GM12878 (cell line): ENCODE measurements at regions not wholly inside any gene's neighbourhood (a gene's known extent, or its start where the extent isn't known, plus 50 kb on each side); places are given as distances from the start of the nearest gene placed in this dataset.

Source experiments
- ATAC-seq: fragments of 200-7000 bp; cut with Tn5 transposase; 3 replicates; pipeline ENCODE4 v1.9.1; 2020; ENCODE audit warnings: mild to moderate bottlenecking, moderate library complexity
- BruUV-seq: library from RNA; stranded (reverse); fragments of 400-500 nt; replicated peaks from 2 replicates; lab custom pipeline; 2021; lab: Mats Ljungman, UMichigan
- CTCF ChIA-PET: fragments of 300-600 bp; sonication (Branson Sonifier 250); formaldehyde crosslinking; extraction: SDS; loops from one replicate; lab custom pipeline; 2021; ENCODE audit warnings: inconsistent platforms; lab: Yijun Ruan, JAX
- POLR2A ChIA-PET: fragments of 350-600 bp; formaldehyde crosslinking; extraction: SDS; loops from one replicate; lab custom pipeline; 2021; ENCODE audit warnings: inconsistent platforms; lab: Charles Lee
- RAD21 ChIA-PET: fragments of 300-600 bp; sonication (Branson Sonifier 250); formaldehyde crosslinking; loops from one replicate; lab custom pipeline; 2023; ENCODE audit warnings: antibody characterized with exemption; ENCODE audit not compliant: unreplicated experiment; lab: Charles Lee
- SMC1A ChIA-PET: fragments of 300-600 bp; sonication (Branson Sonifier 250); formaldehyde crosslinking; loops from one replicate; lab custom pipeline; 2023; ENCODE audit not compliant: unreplicated experiment, uncharacterized antibody; lab: Charles Lee
- DNase-seq: peaks from one replicate; pipeline ENCODE4 v3.0.0-alpha.2; 2011; ENCODE audit warnings: low read depth, low spot score
- FAIRE-seq: peaks from 3 replicates; lab custom pipeline; 2011; peaks lifted over from hg19 to GRCh38; lab: Jason Lieb, UNC
- H2AFZ ChIP-seq: 2 replicates; pipeline ENCODE4 v1.6.0; 2011; ENCODE audit warnings: low read depth, low read length, control low read depth; ENCODE audit not compliant: control insufficient read depth
- H3K27ac ChIP-seq: 2 replicates; pipeline ENCODE4 v1.5.1; 2011; ENCODE audit warnings: control low read depth; ENCODE audit not compliant: control insufficient read depth, insufficient read depth
- H3K27me3 ChIP-seq, 2 experiments: replicated peaks in 1 of 2; 2 replicates each; pipeline versions ENCODE4 v1.6.0 to v1.6.1; 2011; ENCODE audit warnings: low read length in 1 of 2; ENCODE audit not compliant: control insufficient read depth in 2 of 2, insufficient read depth in 2 of 2
- H3K36me3 ChIP-seq, 2 experiments: 2 replicates each; pipeline ENCODE4 v1.5.1; 2011; ENCODE audit warnings: low read length in 1 of 2; ENCODE audit not compliant: control insufficient read depth in 2 of 2, insufficient read depth in 2 of 2
- H3K4me1 ChIP-seq: 2 replicates; pipeline ENCODE4 v1.6.1; 2011; ENCODE audit warnings: mild to moderate bottlenecking, low read length, moderate library complexity, mixed read lengths; ENCODE audit not compliant: control insufficient read depth, insufficient read depth
- H3K4me2 ChIP-seq: 2 replicates; pipeline ENCODE4 v1.6.0; 2011; ENCODE audit warnings: control low read depth; ENCODE audit not compliant: control insufficient read depth, insufficient read depth
- H3K4me3 ChIP-seq: fragments of 200-600 bp; sonication (generic); 2 replicates; pipeline ENCODE4 v1.5.1; 2016
- H3K79me2 ChIP-seq: 2 replicates; pipeline ENCODE4 v1.6.0; 2011; ENCODE audit warnings: low read length; ENCODE audit not compliant: control insufficient read depth, insufficient read depth
- H3K9ac ChIP-seq: 2 replicates; pipeline ENCODE4 v1.8.0; 2011; ENCODE audit warnings: low read length, control low read depth, mixed read lengths; ENCODE audit not compliant: control insufficient read depth, insufficient read depth
- H3K9me3 ChIP-seq: replicated peaks from 3 replicates; pipeline ENCODE4 v1.5.1; 2011; ENCODE audit warnings: mild to moderate bottlenecking, low read length; ENCODE audit not compliant: control insufficient read depth, insufficient read depth
- H4K20me1 ChIP-seq: 2 replicates; pipeline ENCODE4 v1.6.0; 2011; ENCODE audit not compliant: control insufficient read depth, insufficient read depth
- HCFC1 ChIP-seq: fragments of 150-350 bp; IDR thresholded peaks from 2 replicates; pipeline ENCODE4 v1.6.1; 2014; ENCODE audit warnings: low read length
- MTA3 ChIP-seq: IDR thresholded peaks from 2 replicates; pipeline ENCODE4 v1.6.1; 2012; ENCODE audit warnings: low read length, inconsistent platforms, borderline replicate concordance
- MYB ChIP-seq: fragments of 150-350 bp; IDR thresholded peaks from 2 replicates; pipeline ENCODE4 v1.6.1; 2014; ENCODE audit warnings: mild to moderate bottlenecking, low read depth, low read length, borderline replicate concordance
- PML ChIP-seq: IDR thresholded peaks from 2 replicates; pipeline ENCODE4 v1.6.1; 2012; ENCODE audit warnings: low read length, inconsistent platforms
- RUNX3 ChIP-seq: IDR thresholded peaks from 2 replicates; pipeline ENCODE4 v1.6.1; 2012; ENCODE audit warnings: low read length, inconsistent platforms
- SMARCA5 ChIP-seq: fragments of 450-650 bp; IDR thresholded peaks from 2 replicates; pipeline ENCODE4 v1.6.1; 2017; ENCODE audit warnings: mild to moderate bottlenecking
- WGBS: methylation state at CpG from one replicate; pipeline ENCODE4 v1.1.6; 2016; ENCODE audit warnings: low lambda C conversion rate; ENCODE audit not compliant: insufficient replicate concordance, insufficient coverage; ENCODE audit errors: missing lambda C conversion rate; 5-methylcytosine and 5-hydroxymethylcytosine counted together
- in situ Hi-C: fragments of 300-500 bp; cut with MboI; formaldehyde crosslinking; loops from 9 replicates; pipeline ENCODE4 v1.14.3; 2018; ENCODE audit warnings: mixed read lengths
- intact Hi-C: fragments of 100-400 bp; cut with micrococcal nuclease; formaldehyde crosslinking; loops from one replicate; pipeline ENCODE4 v1.14.2; 2022; ENCODE audit not compliant: unreplicated experiment
- TF ChIP-seq, protein P1 (sequence below): IDR thresholded peaks from 2 replicates; pipeline ENCODE4 v1.6.1; 2011; ENCODE audit warnings: low read depth, low read length, improper control_type of control experiment, borderline replicate concordance
- TF ChIP-seq, protein P2 (sequence below): fragments of 450-650 bp; IDR thresholded peaks from 2 replicates; pipeline ENCODE4 v1.6.1; 2016; ENCODE audit warnings: mild to moderate bottlenecking

- TF ChIP-seq, protein P1, sequence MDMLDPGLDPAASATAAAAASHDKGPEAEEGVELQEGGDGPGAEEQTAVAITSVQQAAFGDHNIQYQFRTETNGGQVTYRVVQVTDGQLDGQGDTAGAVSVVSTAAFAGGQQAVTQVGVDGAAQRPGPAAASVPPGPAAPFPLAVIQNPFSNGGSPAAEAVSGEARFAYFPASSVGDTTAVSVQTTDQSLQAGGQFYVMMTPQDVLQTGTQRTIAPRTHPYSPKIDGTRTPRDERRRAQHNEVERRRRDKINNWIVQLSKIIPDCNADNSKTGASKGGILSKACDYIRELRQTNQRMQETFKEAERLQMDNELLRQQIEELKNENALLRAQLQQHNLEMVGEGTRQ = no peak
- no peak for TF ChIP-seq MTA3
Measured at GRCh38 chr16:5502467-5502869, 404.9 kb upstream of the EEF2KMT start (continued).

DNA sequence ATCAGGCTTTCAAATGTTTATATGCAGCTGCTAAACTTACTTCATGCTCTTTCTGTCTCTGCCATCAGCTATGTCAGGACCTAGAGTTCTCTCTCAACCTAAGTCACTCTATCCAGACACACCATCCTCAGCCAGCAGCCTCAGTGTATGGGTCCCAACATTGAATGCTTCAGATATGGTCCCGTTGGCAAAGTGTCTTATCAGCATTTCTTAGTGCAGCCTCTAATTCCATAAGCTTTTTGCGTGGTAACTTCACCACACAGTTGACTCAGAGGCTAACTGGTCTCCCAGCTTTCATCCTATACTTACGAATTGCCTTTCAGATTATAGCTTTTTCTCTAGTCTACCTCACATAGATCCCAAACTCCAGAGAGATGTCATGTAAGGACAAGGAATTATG, 402.9 kb upstream of the EEF2KMT start:
- Histone ChIP-seq H3K4me1 (no peaks in the 10 kb centered on the region), H3K36me3 (no peaks in the 10 kb centered on the region), H2AFZ (no peak overlapping the region), H3K9me3 (no peaks in the 10 kb centered on the region; the same call in 2 of the 3 replicates), H3K27me3 (no peaks in the 10 kb centered on the region), H3K27ac (no peak overlapping the region), H3K9ac (no peak overlapping the region), H4K20me1 (no peaks in the 10 kb centered on the region), H3K4me3 (no peak overlapping the region), H3K4me2 (no peak overlapping the region), H3K79me2 (no peaks in the 10 kb centered on the region)
- 23% methylated on average over 3 of the region's 3 CpGs for WGBS
- ATAC-seq = no peak
- ChIA-PET RAD21 (no interaction called here), SMC1A (no interaction called here), CTCF (interaction anchor here (0.7 to 1.7 kb wide), 5 partner anchors 8 to 581 kb away, joined by 3 to 6 read pairs (median 3); no protein-coding TSS in a partner anchor), POLR2A (no interaction called here)
- FAIRE-seq = no peak
- no peak for DNase-seq
- no TSS peak for BruUV-seq
- intact Hi-C loops = loop anchor here (5.0 to 10.0 kb wide), 2 partner anchors 114 to 1142 kb away; no protein-coding TSS in a partner anchor
- in situ Hi-C loops = no loop called here
- TF ChIP-seq MYB (no peak), PML (no peak), SMARCA5 (no peak), RUNX3 (no peak), HCFC1 (no peak)
- TF ChIP-seq, protein P2, sequence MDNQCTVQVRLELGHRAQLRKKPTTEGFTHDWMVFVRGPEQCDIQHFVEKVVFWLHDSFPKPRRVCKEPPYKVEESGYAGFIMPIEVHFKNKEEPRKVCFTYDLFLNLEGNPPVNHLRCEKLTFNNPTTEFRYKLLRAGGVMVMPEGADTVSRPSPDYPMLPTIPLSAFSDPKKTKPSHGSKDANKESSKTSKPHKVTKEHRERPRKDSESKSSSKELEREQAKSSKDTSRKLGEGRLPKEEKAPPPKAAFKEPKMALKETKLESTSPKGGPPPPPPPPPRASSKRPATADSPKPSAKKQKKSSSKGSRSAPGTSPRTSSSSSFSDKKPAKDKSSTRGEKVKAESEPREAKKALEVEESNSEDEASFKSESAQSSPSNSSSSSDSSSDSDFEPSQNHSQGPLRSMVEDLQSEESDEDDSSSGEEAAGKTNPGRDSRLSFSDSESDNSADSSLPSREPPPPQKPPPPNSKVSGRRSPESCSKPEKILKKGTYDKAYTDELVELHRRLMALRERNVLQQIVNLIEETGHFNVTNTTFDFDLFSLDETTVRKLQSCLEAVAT = no peak
